Neural cell (in vitro differentiated cells): ENCODE measurements at regions not wholly inside any gene's neighbourhood (a gene's known extent, or its start where the extent isn't known, plus 50 kb on each side); places are given as distances from the start of the nearest gene placed in this dataset.

Source experiments
- H2AFZ ChIP-seq: fragments of 200-600, 300-800 bp; sonication (generic), shearing (Covaris generic); 2 replicates; pipeline ENCODE4 v1.6.0; 2014; ENCODE audit warnings: low read depth, mild to moderate bottlenecking, antibody characterized with exemption, low read length, moderate library complexity
- H3F3A ChIP-seq: fragments of 200-600 bp; shearing (Covaris generic); 2 replicates; pipeline ENCODE4 v1.6.1; 2016; ENCODE audit warnings: mild to moderate bottlenecking, moderate library complexity, mixed read lengths, antibody characterized with exemption, low read length; ENCODE audit not compliant: insufficient read depth, poor library complexity, severe bottlenecking
- H3K27ac ChIP-seq: fragments of 200-600, 300-800 bp; sonication (generic), shearing (Covaris generic); 2 replicates; pipeline ENCODE4 v1.5.1; 2014; ENCODE audit warnings: mild to moderate bottlenecking, low read length, moderate library complexity
- H3K27me3 ChIP-seq: fragments of 300-800, 200-600 bp; sonication (generic), shearing (Covaris generic); 2 replicates; pipeline ENCODE4 v1.6.0; 2014; ENCODE audit warnings: mild to moderate bottlenecking, low read depth, low read length, moderate library complexity; ENCODE audit not compliant: insufficient read depth
- H3K36me3 ChIP-seq: fragments of 300-800, 200-600 bp; sonication (generic), shearing (Covaris generic); 2 replicates; pipeline ENCODE4 v1.5.1; 2014; ENCODE audit warnings: mild to moderate bottlenecking, antibody characterized with exemption, low read length, moderate library complexity; ENCODE audit not compliant: insufficient read depth
- H3K4me2 ChIP-seq: fragments of 300-800, 200-600 bp; sonication (generic), shearing (Covaris generic); 2 replicates; pipeline ENCODE4 v1.6.0; 2014; ENCODE audit warnings: mild to moderate bottlenecking, low read length
- H3K4me3 ChIP-seq: fragments of 300-800, 200-600 bp; sonication (generic), shearing (Covaris generic); 2 replicates; pipeline ENCODE4 v1.5.1; 2014; ENCODE audit warnings: mild to moderate bottlenecking, low read length, moderate library complexity
- H3K79me2 ChIP-seq: fragments of 200-600 bp; shearing (Covaris generic); replicated peaks from 2 replicates; pipeline ENCODE4 v1.6.0; 2014; ENCODE audit warnings: mild to moderate bottlenecking, low read length, moderate library complexity; ENCODE audit not compliant: insufficient read depth
- H3K9ac ChIP-seq: fragments of 300-800, 200-600 bp; sonication (generic), shearing (Covaris generic); 2 replicates; pipeline ENCODE4 v1.6.1; 2016; ENCODE audit warnings: mild to moderate bottlenecking, low read length, mixed read lengths
- H3K9me2 ChIP-seq: fragments of 200-600 bp; shearing (Covaris generic); 2 replicates; pipeline ENCODE4 v1.6.1; 2016; ENCODE audit warnings: mild to moderate bottlenecking, low read length, mixed read lengths; ENCODE audit not compliant: insufficient read depth
- H3K9me3 ChIP-seq: fragments of 200-600, 300-800 bp; sonication (generic), shearing (Covaris generic); 2 replicates; pipeline ENCODE4 v1.6.1; 2016; ENCODE audit warnings: mild to moderate bottlenecking, mixed run types, low read length, moderate library complexity, mixed read lengths
- H4K20me1 ChIP-seq: fragments of 200-600 bp; shearing (Covaris generic); 2 replicates; pipeline ENCODE4 v1.6.1; 2016; ENCODE audit warnings: mild to moderate bottlenecking, mixed run types; ENCODE audit not compliant: insufficient read depth
- EP300 ChIP-seq: fragments of 450-650 bp; conservative IDR thresholded peaks from 2 replicates; pipeline ENCODE4 v1.6.1; 2014; ENCODE audit warnings: antibody characterized with exemption, mild to moderate bottlenecking, moderate library complexity; ENCODE audit not compliant: poor library complexity, severe bottlenecking
- EZH2 ChIP-seq: fragments of 200-600, 300-800 bp; shearing (Covaris generic), sonication (generic); IDR thresholded peaks from 2 replicates; pipeline ENCODE4 v1.6.1; 2014; ENCODE audit warnings: antibody characterized with exemption, low read length, borderline replicate concordance, mild to moderate bottlenecking; ENCODE audit not compliant: insufficient read depth, poor library complexity, severe bottlenecking
- MXI1 ChIP-seq: fragments of 450-650 bp; conservative IDR thresholded peaks from 2 replicates; pipeline ENCODE4 v1.6.1; 2014; ENCODE audit warnings: antibody characterized with exemption, mild to moderate bottlenecking; ENCODE audit not compliant: poor library complexity, severe bottlenecking
- POLR2AphosphoS5 ChIP-seq: IDR thresholded peaks from 2 replicates; pipeline ENCODE4 v1.6.1; 2012
- RAD21 ChIP-seq: fragments of 450-650 bp; conservative IDR thresholded peaks from 2 replicates; pipeline ENCODE4 v1.6.1; 2014; ENCODE audit warnings: antibody characterized with exemption, mild to moderate bottlenecking, moderate library complexity
- SMC3 ChIP-seq: fragments of 450-650 bp; conservative IDR thresholded peaks from 2 replicates; pipeline ENCODE4 v1.6.1; 2014; ENCODE audit warnings: antibody characterized with exemption, mild to moderate bottlenecking, moderate library complexity; ENCODE audit not compliant: poor library complexity
- TAF1 ChIP-seq: IDR thresholded peaks from 2 replicates; pipeline ENCODE4 v1.6.1; 2012; ENCODE audit warnings: low read depth
- TF ChIP-seq, protein P1 (sequence below): fragments of 450-650 bp; IDR thresholded peaks from 2 replicates; pipeline ENCODE4 v1.5.1; 2014; ENCODE audit warnings: antibody characterized with exemption, mild to moderate bottlenecking, moderate library complexity; ENCODE audit not compliant: poor library complexity, severe bottlenecking
- TF ChIP-seq, protein P2 (sequence below): IDR thresholded peaks from 2 replicates; pipeline ENCODE4 v1.6.1; 2012; ENCODE audit warnings: borderline replicate concordance

DNA sequence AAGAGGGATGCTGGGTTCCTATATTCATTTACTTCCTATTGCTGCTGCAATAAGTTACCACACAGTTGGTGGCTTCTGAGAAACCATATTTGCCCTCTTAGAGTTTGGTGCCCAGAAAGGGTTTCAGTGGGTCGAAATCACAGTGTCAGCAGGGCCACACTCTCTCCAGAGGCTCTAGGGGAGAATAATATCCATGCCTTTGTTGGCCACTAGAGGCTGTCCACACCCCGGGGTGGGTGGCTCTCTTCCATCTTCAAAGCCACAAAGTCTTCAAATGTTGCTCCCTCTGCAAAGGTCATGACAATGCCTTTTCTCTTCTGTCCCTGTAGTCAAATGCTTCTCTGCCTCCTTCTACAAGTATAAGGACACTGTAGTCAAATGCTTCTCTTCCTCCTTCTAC lies 989.4 kb downstream of the CCSER2 start:
- no peaks in the 10 kb centered on the region for H3K27me3 ChIP-seq
- no peaks in the 10 kb centered on the region for H3K9me2 ChIP-seq
- H2AFZ ChIP-seq: no peak overlapping the region
- H3K4me3 ChIP-seq: no peak overlapping the region
- H3K79me2 ChIP-seq: no peaks in the 10 kb centered on the region
- TF ChIP-seq MXI1 (no peak), RAD21 (no peak), EP300 (no peak), POLR2AphosphoS5 (no peak), EZH2 (no peak), TAF1 (no peak), SMC3 (no peak)
- TF ChIP-seq, protein P1, sequence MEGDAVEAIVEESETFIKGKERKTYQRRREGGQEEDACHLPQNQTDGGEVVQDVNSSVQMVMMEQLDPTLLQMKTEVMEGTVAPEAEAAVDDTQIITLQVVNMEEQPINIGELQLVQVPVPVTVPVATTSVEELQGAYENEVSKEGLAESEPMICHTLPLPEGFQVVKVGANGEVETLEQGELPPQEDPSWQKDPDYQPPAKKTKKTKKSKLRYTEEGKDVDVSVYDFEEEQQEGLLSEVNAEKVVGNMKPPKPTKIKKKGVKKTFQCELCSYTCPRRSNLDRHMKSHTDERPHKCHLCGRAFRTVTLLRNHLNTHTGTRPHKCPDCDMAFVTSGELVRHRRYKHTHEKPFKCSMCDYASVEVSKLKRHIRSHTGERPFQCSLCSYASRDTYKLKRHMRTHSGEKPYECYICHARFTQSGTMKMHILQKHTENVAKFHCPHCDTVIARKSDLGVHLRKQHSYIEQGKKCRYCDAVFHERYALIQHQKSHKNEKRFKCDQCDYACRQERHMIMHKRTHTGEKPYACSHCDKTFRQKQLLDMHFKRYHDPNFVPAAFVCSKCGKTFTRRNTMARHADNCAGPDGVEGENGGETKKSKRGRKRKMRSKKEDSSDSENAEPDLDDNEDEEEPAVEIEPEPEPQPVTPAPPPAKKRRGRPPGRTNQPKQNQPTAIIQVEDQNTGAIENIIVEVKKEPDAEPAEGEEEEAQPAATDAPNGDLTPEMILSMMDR: no peak
- TF ChIP-seq, protein P2, sequence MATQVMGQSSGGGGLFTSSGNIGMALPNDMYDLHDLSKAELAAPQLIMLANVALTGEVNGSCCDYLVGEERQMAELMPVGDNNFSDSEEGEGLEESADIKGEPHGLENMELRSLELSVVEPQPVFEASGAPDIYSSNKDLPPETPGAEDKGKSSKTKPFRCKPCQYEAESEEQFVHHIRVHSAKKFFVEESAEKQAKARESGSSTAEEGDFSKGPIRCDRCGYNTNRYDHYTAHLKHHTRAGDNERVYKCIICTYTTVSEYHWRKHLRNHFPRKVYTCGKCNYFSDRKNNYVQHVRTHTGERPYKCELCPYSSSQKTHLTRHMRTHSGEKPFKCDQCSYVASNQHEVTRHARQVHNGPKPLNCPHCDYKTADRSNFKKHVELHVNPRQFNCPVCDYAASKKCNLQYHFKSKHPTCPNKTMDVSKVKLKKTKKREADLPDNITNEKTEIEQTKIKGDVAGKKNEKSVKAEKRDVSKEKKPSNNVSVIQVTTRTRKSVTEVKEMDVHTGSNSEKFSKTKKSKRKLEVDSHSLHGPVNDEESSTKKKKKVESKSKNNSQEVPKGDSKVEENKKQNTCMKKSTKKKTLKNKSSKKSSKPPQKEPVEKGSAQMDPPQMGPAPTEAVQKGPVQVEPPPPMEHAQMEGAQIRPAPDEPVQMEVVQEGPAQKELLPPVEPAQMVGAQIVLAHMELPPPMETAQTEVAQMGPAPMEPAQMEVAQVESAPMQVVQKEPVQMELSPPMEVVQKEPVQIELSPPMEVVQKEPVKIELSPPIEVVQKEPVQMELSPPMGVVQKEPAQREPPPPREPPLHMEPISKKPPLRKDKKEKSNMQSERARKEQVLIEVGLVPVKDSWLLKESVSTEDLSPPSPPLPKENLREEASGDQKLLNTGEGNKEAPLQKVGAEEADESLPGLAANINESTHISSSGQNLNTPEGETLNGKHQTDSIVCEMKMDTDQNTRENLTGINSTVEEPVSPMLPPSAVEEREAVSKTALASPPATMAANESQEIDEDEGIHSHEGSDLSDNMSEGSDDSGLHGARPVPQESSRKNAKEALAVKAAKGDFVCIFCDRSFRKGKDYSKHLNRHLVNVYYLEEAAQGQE: no peak
- no peaks in the 10 kb centered on the region for H4K20me1 ChIP-seq
- no peak overlapping the region for H3K9ac ChIP-seq
- H3K36me3 ChIP-seq: no peaks in the 10 kb centered on the region
- no peak overlapping the region for H3K4me2 ChIP-seq
- H3K9me3 ChIP-seq: no peaks in the 10 kb centered on the region
- H3F3A ChIP-seq: no peaks in the 10 kb centered on the region
- no peak overlapping the region for H3K27ac ChIP-seq

DNA sequence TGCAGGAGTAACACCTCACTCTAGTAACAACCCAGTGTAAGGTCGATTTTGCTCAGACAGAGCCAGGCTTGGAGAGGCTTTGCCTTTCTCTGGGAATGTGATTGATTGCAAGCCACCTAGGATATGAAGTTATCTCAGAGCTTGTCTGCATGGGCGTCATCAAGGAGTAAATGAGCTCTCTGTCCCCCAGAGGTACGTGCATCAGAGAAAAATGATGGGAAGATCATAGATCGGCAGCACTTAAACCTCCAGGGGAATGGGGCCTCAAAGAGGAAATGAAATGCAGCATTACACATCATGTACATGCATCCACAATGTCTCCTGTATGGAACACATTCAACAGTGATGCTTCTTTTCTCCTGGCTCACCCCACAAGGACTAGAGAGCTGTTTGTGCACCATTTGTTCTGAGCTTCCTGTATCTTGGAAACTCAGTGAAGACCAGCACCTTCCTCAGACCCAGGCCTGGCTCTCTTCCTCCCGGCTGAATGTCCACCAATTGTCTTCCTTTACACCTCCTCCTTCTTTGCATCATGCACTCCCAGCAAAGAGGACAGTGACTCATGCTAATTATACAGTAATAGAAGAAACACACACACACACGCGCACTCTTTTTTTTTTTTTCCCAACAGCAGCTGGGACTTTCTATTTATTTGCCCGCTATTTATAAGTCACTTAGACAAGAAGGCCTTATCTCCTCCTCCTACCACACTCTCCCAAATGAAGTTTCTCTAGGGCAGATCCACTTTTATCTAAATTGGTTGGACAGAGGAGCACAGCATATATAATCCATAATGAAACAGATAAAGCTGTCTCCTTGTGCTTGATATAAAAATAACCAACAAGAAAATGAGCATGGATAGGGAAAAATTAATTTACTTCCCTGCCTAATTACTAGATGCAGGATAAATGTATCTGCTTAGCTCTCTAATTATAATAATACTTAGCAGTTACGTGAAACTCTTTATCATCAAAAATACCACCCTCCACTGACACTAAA lies 990.7 kb downstream of the CCSER2 start:
- no peak overlapping the region for H3K4me2 ChIP-seq
- H3K27ac ChIP-seq: peak overlapping the region; percentile 41
- H3F3A ChIP-seq: no peaks in the 10 kb centered on the region

More for the DNA sequence above, 990.7 kb downstream of the CCSER2 start:
- TF ChIP-seq RAD21 (no peak), TAF1 (no peak), EP300 (peak; percentile 25), SMC3 (no peak), MXI1 (no peak), EZH2 (no peak), POLR2AphosphoS5 (peak; percentile 57)
- TF ChIP-seq, protein P2: peak; percentile 19
- TF ChIP-seq, protein P1: no peak
- no peaks in the 10 kb centered on the region for H3K36me3 ChIP-seq
- H2AFZ ChIP-seq: no peak overlapping the region
- no peaks in the 10 kb centered on the region for H4K20me1 ChIP-seq
- H3K9me2 ChIP-seq: no peaks in the 10 kb centered on the region
- H3K79me2 ChIP-seq: no peaks in the 10 kb centered on the region
- no peaks in the 10 kb centered on the region for H3K9me3 ChIP-seq
- no peaks in the 10 kb centered on the region for H3K27me3 ChIP-seq
- H3K4me3 ChIP-seq: peak overlapping the region; percentile 18
- H3K9ac ChIP-seq: no peak overlapping the region
